Upper lobe of left lung (tissue), 4 donors: ENCODE measurements at regions not wholly inside any gene's neighbourhood (a gene's known extent, or its start where the extent isn't known, plus 50 kb on each side); places are given as distances from the start of the nearest gene placed in this dataset.
"Not testable (repeated sequence)": the region's sequence is repeated elsewhere in the genome, so short reads cannot be mapped to it uniquely, and the experiment has no call there.

Source experiments
- EP300 ChIP-seq, 4 donors: sonication (generic); formaldehyde crosslinking; IDR thresholded peaks; one replicate each; pipeline ENCODE4 v1.5.1; 2017; ENCODE audit warnings: antibody characterized with exemption in 4 of 4, control low read depth in 2 of 4
- POLR2A ChIP-seq, 4 donors: fragments of 450-650 bp; IDR thresholded peaks; one replicate each; pipeline ENCODE4 v1.5.1; 2016 to 2017; ENCODE audit warnings: antibody characterized with exemption in 4 of 4, mild to moderate bottlenecking in 2 of 4
- POLR2AphosphoS5 ChIP-seq, 2 donors: sonication (generic); formaldehyde crosslinking; IDR thresholded peaks; one replicate each; pipeline ENCODE4 v1.5.1; 2017; ENCODE audit warnings: antibody characterized with exemption in 2 of 2
- TF ChIP-seq, protein P1 (sequence below), 6 experiments: fragments of 450-650 bp in 4 of 6; fragments of 200-600 bp in 2 of 6; sonication (generic) in 2 of 6; IDR thresholded peaks; one replicate each; pipeline ENCODE4 v1.5.1; 2016 to 2019; ENCODE audit warnings: antibody characterized with exemption in 6 of 6

- TF ChIP-seq POLR2AphosphoS5, POLR2A, EP300 (IDR thresholded peaks at IDR 0.05): not testable (repeated sequence)
- TF ChIP-seq, protein P1, sequence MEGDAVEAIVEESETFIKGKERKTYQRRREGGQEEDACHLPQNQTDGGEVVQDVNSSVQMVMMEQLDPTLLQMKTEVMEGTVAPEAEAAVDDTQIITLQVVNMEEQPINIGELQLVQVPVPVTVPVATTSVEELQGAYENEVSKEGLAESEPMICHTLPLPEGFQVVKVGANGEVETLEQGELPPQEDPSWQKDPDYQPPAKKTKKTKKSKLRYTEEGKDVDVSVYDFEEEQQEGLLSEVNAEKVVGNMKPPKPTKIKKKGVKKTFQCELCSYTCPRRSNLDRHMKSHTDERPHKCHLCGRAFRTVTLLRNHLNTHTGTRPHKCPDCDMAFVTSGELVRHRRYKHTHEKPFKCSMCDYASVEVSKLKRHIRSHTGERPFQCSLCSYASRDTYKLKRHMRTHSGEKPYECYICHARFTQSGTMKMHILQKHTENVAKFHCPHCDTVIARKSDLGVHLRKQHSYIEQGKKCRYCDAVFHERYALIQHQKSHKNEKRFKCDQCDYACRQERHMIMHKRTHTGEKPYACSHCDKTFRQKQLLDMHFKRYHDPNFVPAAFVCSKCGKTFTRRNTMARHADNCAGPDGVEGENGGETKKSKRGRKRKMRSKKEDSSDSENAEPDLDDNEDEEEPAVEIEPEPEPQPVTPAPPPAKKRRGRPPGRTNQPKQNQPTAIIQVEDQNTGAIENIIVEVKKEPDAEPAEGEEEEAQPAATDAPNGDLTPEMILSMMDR (IDR thresholded peaks at IDR 0.05) = not testable (repeated sequence)
Observed at GRCh38 chr2:87432711-87433453, 315.0 kb upstream of the PLGLB2 start.
